Esophagus squamous epithelium (tissue), 5 donors: ENCODE measurements at regions not wholly inside any gene's neighbourhood (a gene's known extent, or its start where the extent isn't known, plus 50 kb on each side); places are given as distances from the start of the nearest gene placed in this dataset.

ENCODE experiments used
- DNase-seq: peaks from one replicate; lab custom pipeline; 2025; lab: John Stamatoyannopoulos, UW
- H3K27ac ChIP-seq, 4 donors: fragments of 200-600 bp; sonication (generic); one replicate each; pipeline ENCODE4 v1.5.1; 2016 to 2019; ENCODE audit warnings: mild to moderate bottlenecking in 1 of 4
- H3K27me3 ChIP-seq, 4 donors: fragments of 200-600 bp; sonication (generic); 1 replicate in 3 of 4; 2 replicates in 1 of 4; pipeline versions ENCODE4 v1.5.1 to v1.6.0; 2017 to 2021; ENCODE audit warnings: antibody characterized with exemption in 1 of 4
- H3K36me3 ChIP-seq, 3 donors: fragments of 200-600 bp; sonication (generic); one replicate each; pipeline ENCODE4 v1.5.1; 2016 to 2019
- H3K4me1 ChIP-seq, 3 donors: fragments of 200-600 bp; sonication (generic); one replicate each; pipeline ENCODE4 v1.5.1; 2017 to 2019
- H3K4me3 ChIP-seq, 4 donors: fragments of 200-600 bp; sonication (generic); 1 replicate in 3 of 4; 2 replicates in 1 of 4; pipeline ENCODE4 v1.5.1; 2016 to 2019; ENCODE audit warnings: mild to moderate bottlenecking in 2 of 4, moderate library complexity in 1 of 4
- H3K9me3 ChIP-seq, 3 donors: fragments of 200-600 bp; sonication (generic); one replicate each; pipeline ENCODE4 v1.5.1; 2016 to 2019
- CTCF ChIP-seq, 6 experiments: fragments of 450-650 bp in 4 of 6; fragments of 200-600 bp in 2 of 6; sonication (generic) in 2 of 6; IDR thresholded peaks; one replicate each; pipeline ENCODE4 v1.5.1; 2016 to 2019; ENCODE audit warnings: antibody characterized with exemption in 6 of 6, mild to moderate bottlenecking in 4 of 6, moderate library complexity in 4 of 6
- POLR2A ChIP-seq, 4 donors: fragments of 450-650 bp; IDR thresholded peaks; one replicate each; pipeline ENCODE4 v1.6.1; 2017; ENCODE audit warnings: antibody characterized with exemption in 4 of 4, mild to moderate bottlenecking in 4 of 4, moderate library complexity in 3 of 4
- WGBS, 2 donors: methylation state at CpG; one replicate each; pipeline ENCODE4 v1.1.5; 2018; 5-methylcytosine and 5-hydroxymethylcytosine counted together
- intact Hi-C: fragments of 100-400 bp; cut with DNase I; formaldehyde crosslinking; loops from one replicate; pipeline ENCODE4 v1.15.0; 2022
- donor health status: DM: yes; HTN: yes; CAD: no.

GRCh38 chr1:177611402-177611801 is 358.5 kb downstream of the SEC16B start:
- Histone ChIP-seq H3K4me1 (no peaks in the 10 kb centered on the region), H3K9me3 (no peaks in the 10 kb centered on the region), H3K27me3 (peaks cover 0 to 46% (median 0%) of the 10 kb centered on the region in 4 donors), H3K4me3 (no peak overlapping the region), H3K36me3 (no peaks in the 10 kb centered on the region), H3K27ac (no peak overlapping the region)
- DNase-seq, result no peak
- intact Hi-C loops, result no loop called here
- WGBS, 2 donors, result 70 to 80% methylated on average over 1 of the region's 1 CpG
- TF ChIP-seq POLR2A (IDR thresholded peaks at IDR 0.05) (no peak), CTCF (IDR thresholded peaks at IDR 0.05) (no peak)

- intact Hi-C loops, result no loop called here
- Histone ChIP-seq H3K4me3 (no peak overlapping the region), H3K36me3 (no peaks in the 10 kb centered on the region), H3K27ac (no peak overlapping the region), H3K9me3 (no peaks in the 10 kb centered on the region), H3K27me3 (peaks cover 0 to 45% (median 0%) of the 10 kb centered on the region in 4 donors), H3K4me1 (no peaks in the 10 kb centered on the region)
- no peak for DNase-seq
- TF ChIP-seq CTCF (IDR thresholded peaks at IDR 0.05) (no peak), POLR2A (IDR thresholded peaks at IDR 0.05) (no peak)
- 75 to 81% methylated on average over 2 of the region's 2 CpGs for WGBS, 2 donors
Observed at GRCh38 chr1:177609953-177610352, 359.9 kb downstream of the SEC16B start.

- no peaks in the 10 kb centered on the region for H3K9me3 ChIP-seq
- DNase-seq, result no peak
- no peaks in the 10 kb centered on the region for H3K4me1 ChIP-seq
- TF ChIP-seq POLR2A (IDR thresholded peaks at IDR 0.05), result no peak
- no peak for TF ChIP-seq CTCF (IDR thresholded peaks at IDR 0.05)
- no peak overlapping the region for H3K4me3 ChIP-seq
- 63 to 90% methylated on average over 1 of the region's 1 CpG for WGBS, 2 donors
- H3K36me3 ChIP-seq, result no peaks in the 10 kb centered on the region
- intact Hi-C loops, result no loop called here
- H3K27ac ChIP-seq, result no peak overlapping the region
- peaks cover 0 to 46% (median 0%) of the 10 kb centered on the region in 4 donors for H3K27me3 ChIP-seq
Observed at GRCh38 chr1:177600936-177601335, 368.9 kb downstream of the SEC16B start.

- Histone ChIP-seq H3K36me3 (no peaks in the 10 kb centered on the region), H3K4me3 (no peak overlapping the region), H3K27me3 (peaks cover 0 to 51% (median 0%) of the 10 kb centered on the region in 4 donors), H3K9me3 (no peaks in the 10 kb centered on the region), H3K27ac (no peak overlapping the region), H3K4me1 (no peaks in the 10 kb centered on the region)
- DNase-seq, result no peak
- TF ChIP-seq POLR2A (IDR thresholded peaks at IDR 0.05) (no peak), CTCF (IDR thresholded peaks at IDR 0.05) (no peak)
- WGBS, 2 donors, result 40 to 47% methylated on average over 2 of the region's 2 CpGs
- intact Hi-C loops, result no loop called here
Observed at GRCh38 chr1:177600321-177600720, 369.5 kb downstream of the SEC16B start.

GRCh38 chr1:177597393-177597792 is 372.5 kb downstream of the SEC16B start:
- Histone ChIP-seq H3K9me3 (no peaks in the 10 kb centered on the region), H3K27ac (no peak overlapping the region), H3K4me1 (no peaks in the 10 kb centered on the region), H3K36me3 (no peaks in the 10 kb centered on the region), H3K4me3 (no peak overlapping the region), H3K27me3 (peaks cover 0 to 55% (median 0%) of the 10 kb centered on the region in 4 donors)
- DNase-seq, result no peak
- TF ChIP-seq POLR2A (IDR thresholded peaks at IDR 0.05), result no peak
- TF ChIP-seq CTCF (IDR thresholded peaks at IDR 0.05), result no peak
- intact Hi-C loops, result no loop called here
